Activated naive CD4-positive, alpha-beta T cell treated with anti-CD3 and anti-CD28 coated beads, Interleukin-2, amount 50 U/mL, for 72 hours (primary cell): ENCODE measurements at regions not wholly inside any gene's neighbourhood (a gene's known extent, or its start where the extent isn't known, plus 50 kb on each side); places are given as distances from the start of the nearest gene placed in this dataset.

Source experiments
- ATAC-seq, 2 donors: fragments of 150-1000 bp; cut with Tn5 transposase; 2 replicates each; pipeline ENCODE4 v1.10.0; 2021; ENCODE audit warnings: mild to moderate bottlenecking in 2 of 2, moderate library complexity in 2 of 2
- DNase-seq, 2 donors: peaks; one replicate each; pipeline ENCODE4 v3.0.0; 2021 to 2022; ENCODE audit warnings: low spot score in 2 of 2
- H3K27ac Mint-ChIP-seq, 2 donors: one replicate each; pipeline ENCODE4 v1.8.0; 2022; ENCODE audit warnings: mild to moderate bottlenecking in 2 of 2, mixed read lengths in 2 of 2
- H3K36me3 Mint-ChIP-seq, 2 donors: one replicate each; pipeline ENCODE4 v1.8.0; 2022; ENCODE audit warnings: mixed read lengths in 2 of 2
- H3K9me3 Mint-ChIP-seq, 2 donors: one replicate each; pipeline ENCODE4 v1.8.0; 2022; ENCODE audit warnings: mixed read lengths in 2 of 2

DNA sequence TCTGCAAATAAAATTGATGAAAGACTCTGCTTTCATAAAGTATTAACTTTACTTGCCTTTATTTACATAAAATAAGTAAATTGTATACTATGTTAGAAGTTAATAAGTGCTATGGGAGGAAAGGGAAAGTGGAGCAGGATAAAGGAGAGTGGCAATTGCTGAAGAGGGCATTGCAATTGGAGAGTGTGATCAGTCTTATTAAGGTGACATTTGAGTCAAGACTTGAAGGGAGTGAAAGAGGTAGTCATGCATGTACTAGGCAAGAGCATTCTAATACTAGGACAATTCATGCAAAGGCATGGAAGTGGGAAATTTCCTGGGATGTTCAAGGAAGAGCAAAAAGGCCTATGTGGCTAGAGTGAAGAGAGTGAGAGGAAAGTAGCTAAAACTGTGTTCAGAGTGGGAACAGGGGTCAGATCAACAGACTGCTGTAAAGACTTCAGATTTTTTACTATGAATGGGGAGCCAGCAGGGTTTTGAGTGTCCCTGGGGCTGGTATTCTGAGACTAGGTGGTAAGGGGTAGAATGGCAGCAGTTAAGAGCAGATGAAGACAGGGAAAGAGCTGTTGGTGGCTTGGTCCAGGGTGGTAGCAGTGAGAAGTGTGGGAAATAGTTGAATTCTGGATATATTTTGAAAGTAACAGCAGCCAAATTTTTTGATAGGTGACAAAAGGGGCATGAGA lies 182.3 kb upstream of the RIOK2 start:
- Mint-ChIP-seq H3K27ac (no peak overlapping the region), H3K36me3 (peaks cover 0 to 7% of the 10 kb centered on the region in 2 donors), H3K9me3 (peaks cover 0 to 3% of the 10 kb centered on the region in 2 donors)
- DNase-seq: no peak
- no peak for ATAC-seq

- DNase-seq (no peak), ATAC-seq (no peak)
- peaks cover 0 to under 1% of the 10 kb centered on the region in 2 donors for H3K9me3 Mint-ChIP-seq
- no peak overlapping the region for H3K27ac Mint-ChIP-seq
- H3K36me3 Mint-ChIP-seq: peaks cover 0 to 7% of the 10 kb centered on the region in 2 donors
Measured at GRCh38 chr5:97365918-97366317, 182.9 kb upstream of the RIOK2 start.

- ATAC-seq (no peak), DNase-seq (no peak)
- Mint-ChIP-seq H3K27ac (no peak overlapping the region), H3K36me3 (no peaks in the 10 kb centered on the region), H3K9me3 (peaks cover 8 to 10% of the 10 kb centered on the region in 2 donors)
Measured at GRCh38 chr5:97375959-97376358, 192.9 kb upstream of the RIOK2 start.

GRCh38 chr5:97377582-97377981 lies 194.5 kb upstream of the RIOK2 start:
- DNase-seq (no peak), ATAC-seq (no peak)
- no peaks in the 10 kb centered on the region for H3K36me3 Mint-ChIP-seq
- H3K27ac Mint-ChIP-seq: no peak overlapping the region
- peaks cover under 1 to 5% of the 10 kb centered on the region in 2 donors for H3K9me3 Mint-ChIP-seq

DNA sequence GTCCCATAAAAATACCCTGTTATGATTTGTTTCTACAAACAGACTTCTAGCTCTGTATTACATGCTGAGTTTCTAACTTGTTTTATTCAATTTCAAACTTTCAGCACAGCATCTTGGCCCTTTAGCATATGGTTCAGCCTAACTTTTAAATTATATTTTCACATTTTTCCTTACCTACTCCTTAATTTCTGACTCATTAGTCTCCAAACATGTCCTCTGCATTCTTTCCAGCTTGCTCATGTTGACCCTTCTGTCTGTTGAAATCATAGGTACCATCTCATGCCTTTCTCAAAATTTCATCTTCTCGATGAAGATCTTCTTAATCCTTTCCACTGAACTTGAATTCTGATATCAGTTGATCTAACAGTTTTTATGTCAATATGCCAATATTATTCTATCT lies 200.9 kb upstream of the RIOK2 start:
- H3K9me3 Mint-ChIP-seq: no peaks in the 10 kb centered on the region
- H3K27ac Mint-ChIP-seq: no peak overlapping the region
- no peak for ATAC-seq
- no peaks in the 10 kb centered on the region for H3K36me3 Mint-ChIP-seq
- DNase-seq: no peak

- no peaks in the 10 kb centered on the region for H3K36me3 Mint-ChIP-seq
- no peak overlapping the region for H3K27ac Mint-ChIP-seq
- no peaks in the 10 kb centered on the region for H3K9me3 Mint-ChIP-seq
- DNase-seq (no peak), ATAC-seq (no peak)
Measured at GRCh38 chr5:97388794-97389193, 205.7 kb upstream of the RIOK2 start.

DNA sequence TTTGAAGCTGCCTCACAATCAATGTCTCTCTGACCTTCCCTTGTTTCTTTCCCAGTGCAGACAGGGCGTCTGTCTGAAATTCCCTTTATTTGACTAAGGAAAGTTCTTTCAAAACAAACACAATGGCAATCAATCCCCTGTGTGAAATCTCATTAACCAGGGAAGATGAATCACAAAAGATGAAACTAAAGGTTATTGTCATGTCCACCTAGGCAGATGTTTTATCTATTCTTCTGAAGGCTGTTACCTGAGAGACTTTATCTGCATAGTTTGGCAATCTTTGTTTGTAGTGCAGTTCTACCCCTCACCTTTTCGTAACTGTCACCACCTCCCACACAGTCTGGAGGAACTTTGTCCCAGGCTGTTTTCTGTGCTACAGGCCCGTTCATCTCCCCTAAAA lies 217.5 kb upstream of the RIOK2 start:
- no peaks in the 10 kb centered on the region for H3K36me3 Mint-ChIP-seq
- ATAC-seq (no peak), DNase-seq (no peak)
- H3K27ac Mint-ChIP-seq: no peak overlapping the region
- no peaks in the 10 kb centered on the region for H3K9me3 Mint-ChIP-seq

DNA sequence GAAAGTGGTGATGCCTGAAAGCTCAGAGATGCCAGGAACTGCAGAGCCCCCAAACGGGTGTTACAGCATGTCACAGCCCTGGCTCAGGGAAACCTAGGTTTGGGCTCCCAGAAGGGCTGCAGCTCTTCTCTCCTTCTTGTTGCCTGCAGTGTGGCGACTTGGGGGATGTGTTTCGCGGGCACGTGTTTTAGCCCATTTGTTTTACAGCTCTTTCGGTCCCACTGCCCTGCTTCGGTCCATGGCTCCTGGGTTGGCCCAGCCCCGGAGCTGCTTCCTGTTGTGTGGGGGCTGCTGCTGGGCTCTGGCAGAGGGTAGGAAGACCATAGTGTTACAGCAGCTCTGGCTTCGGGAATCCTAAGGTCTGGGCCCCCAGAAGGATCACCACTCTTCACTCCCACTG lies 222.9 kb upstream of the RIOK2 start:
- H3K27ac Mint-ChIP-seq: no peak overlapping the region
- ATAC-seq: no peak
- H3K36me3 Mint-ChIP-seq: no peaks in the 10 kb centered on the region
- H3K9me3 Mint-ChIP-seq: no peaks in the 10 kb centered on the region
- DNase-seq: no peak

GRCh38 chr5:97406946-97407676 lies 224.1 kb upstream of the RIOK2 start:
- Mint-ChIP-seq H3K9me3 (no peaks in the 10 kb centered on the region), H3K27ac (no peak overlapping the region), H3K36me3 (no peaks in the 10 kb centered on the region)
- ATAC-seq (no peak), DNase-seq (no peak)

DNA sequence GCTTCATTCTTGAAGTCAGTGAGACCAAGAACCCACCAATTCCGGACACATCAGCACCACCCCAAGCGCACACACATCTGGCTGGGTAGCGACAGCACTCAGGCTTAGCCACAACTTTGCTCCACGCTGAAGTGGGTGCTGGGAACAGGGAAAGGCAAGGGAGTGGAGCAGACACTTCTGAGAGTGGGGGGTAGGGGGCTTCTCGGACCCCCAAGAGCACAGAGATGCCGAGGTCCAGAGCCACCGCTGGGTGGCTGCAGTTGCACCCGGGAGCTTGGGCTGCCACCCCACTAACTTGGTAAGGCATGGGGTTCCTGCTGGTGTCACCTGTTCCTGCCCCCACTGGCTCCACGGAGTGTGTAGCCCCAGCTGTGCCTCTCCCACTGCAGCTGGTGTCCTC lies 225.3 kb upstream of the RIOK2 start:
- H3K9me3 Mint-ChIP-seq: no peaks in the 10 kb centered on the region
- DNase-seq (no peak), ATAC-seq (no peak)
- H3K27ac Mint-ChIP-seq: no peak overlapping the region
- no peaks in the 10 kb centered on the region for H3K36me3 Mint-ChIP-seq

DNA sequence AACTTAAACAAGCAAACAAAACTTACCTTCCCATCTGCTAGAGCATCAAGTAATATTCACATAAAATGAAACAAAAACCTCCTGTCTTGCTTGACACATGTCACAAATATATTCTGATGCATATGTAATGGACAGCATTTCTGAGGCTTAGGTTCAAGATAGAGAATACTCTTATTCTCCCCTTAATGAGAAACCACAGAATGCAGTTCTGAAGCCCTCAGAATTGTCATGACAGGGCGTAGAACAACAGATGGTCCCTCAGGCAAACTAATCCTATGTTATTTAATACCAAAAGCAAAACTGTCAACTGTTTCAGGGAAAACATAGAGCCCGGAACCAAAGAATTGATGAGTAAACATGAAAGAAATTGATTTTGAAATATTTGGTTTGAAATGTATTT lies 229.9 kb upstream of the RIOK2 start:
- Mint-ChIP-seq H3K36me3 (no peaks in the 10 kb centered on the region), H3K27ac (no peak overlapping the region), H3K9me3 (no peaks in the 10 kb centered on the region)
- no peak for DNase-seq
- no peak for ATAC-seq

GRCh38 chr5:97417986-97418385 lies 234.9 kb upstream of the RIOK2 start:
- Mint-ChIP-seq H3K27ac (no peak overlapping the region), H3K9me3 (no peaks in the 10 kb centered on the region), H3K36me3 (no peaks in the 10 kb centered on the region)
- DNase-seq (no peak), ATAC-seq (no peak)

DNA sequence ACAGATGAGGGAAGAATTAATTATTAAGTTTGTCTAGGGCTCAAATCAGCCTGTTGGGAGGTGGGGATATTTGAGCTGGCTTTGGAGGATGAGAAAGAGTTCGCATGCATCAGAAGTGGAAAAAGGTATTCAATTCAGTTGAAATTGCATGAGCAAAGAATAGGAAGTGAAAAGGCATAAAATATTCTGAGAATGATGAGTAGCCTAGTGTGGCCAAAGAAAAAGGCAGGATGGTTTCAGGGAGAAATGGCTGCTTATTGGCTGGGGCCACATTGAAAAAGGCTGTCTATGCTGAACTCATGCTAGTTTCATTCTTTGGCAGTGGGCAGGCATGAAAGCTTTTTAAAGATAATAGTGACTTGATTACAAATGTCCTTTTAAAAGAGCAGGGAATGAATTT lies 235.4 kb upstream of the RIOK2 start:
- ATAC-seq (no peak), DNase-seq (no peak)
- Mint-ChIP-seq H3K27ac (no peak overlapping the region), H3K36me3 (no peaks in the 10 kb centered on the region), H3K9me3 (no peaks in the 10 kb centered on the region)

DNA sequence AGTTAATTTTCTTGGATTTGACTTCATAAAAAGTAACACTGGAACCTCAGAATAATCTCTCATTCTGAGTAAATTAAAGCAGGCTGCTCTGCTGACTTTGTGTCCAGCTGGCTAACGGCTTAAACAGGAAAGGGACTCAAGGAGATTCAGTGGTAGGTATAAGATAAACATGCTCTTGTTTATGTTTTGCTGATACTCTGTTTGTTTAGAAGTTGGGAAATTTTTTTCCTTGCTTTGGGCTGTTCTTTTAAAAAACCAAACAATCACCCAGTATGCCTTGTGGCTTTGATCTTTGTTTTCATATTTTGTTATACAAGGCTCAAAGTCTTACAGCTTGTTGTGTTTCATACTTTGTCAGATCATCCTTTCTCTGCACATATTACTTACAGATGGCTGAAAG lies 237.6 kb upstream of the RIOK2 start:
- ATAC-seq (no peak), DNase-seq (no peak)
- no peak overlapping the region for H3K27ac Mint-ChIP-seq
- no peaks in the 10 kb centered on the region for H3K9me3 Mint-ChIP-seq
- H3K36me3 Mint-ChIP-seq: no peaks in the 10 kb centered on the region

DNA sequence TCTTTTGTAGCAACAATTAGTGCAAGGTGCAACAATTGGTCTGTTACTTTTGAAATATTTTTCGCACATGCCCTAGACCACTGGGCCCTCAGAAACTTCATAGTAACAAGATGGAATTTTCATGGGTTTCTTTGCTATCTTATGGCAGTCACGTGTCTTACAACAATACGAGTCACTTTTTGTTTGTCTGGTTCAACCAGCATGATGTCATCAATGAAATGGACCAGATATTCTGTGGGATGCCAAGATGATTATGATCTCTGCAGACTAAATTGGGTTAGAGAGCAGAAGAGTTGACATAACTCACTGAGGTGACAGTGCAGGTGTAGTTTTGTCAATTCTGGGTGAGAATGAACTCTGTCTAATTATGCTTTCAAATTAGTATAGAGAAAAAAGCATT lies 239.6 kb upstream of the RIOK2 start:
- DNase-seq (no peak), ATAC-seq (no peak)
- no peak overlapping the region for H3K27ac Mint-ChIP-seq
- no peaks in the 10 kb centered on the region for H3K36me3 Mint-ChIP-seq
- H3K9me3 Mint-ChIP-seq: no peaks in the 10 kb centered on the region

- Mint-ChIP-seq H3K9me3 (no peaks in the 10 kb centered on the region), H3K36me3 (no peaks in the 10 kb centered on the region), H3K27ac (no peak overlapping the region)
- ATAC-seq (no peak), DNase-seq (no peak)
Measured at GRCh38 chr5:97425511-97425910, 242.5 kb upstream of the RIOK2 start.

- ATAC-seq (no peak), DNase-seq (no peak)
- Mint-ChIP-seq H3K9me3 (no peaks in the 10 kb centered on the region), H3K27ac (no peak overlapping the region), H3K36me3 (no peaks in the 10 kb centered on the region)
Measured at GRCh38 chr5:97427235-97427634, 244.2 kb upstream of the RIOK2 start.

DNA sequence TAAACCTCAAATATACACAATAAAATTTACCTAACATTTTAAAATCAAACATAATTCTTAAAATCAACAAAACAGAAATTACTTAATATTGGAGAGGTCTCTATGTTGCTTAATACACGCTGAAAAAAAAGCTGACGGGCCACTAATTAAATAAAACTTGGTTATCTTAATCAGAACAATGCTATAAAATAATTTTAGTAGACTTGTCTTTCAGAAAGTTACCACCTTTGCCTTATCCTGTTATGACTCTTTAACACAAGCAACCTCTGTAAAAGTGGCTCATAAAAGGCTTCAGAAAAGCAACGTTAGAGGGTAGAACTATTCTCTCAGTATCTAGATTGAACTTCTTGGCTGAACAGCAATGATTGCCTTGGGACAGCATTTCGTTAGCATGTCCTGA lies 251.0 kb upstream of the RIOK2 start:
- H3K27ac Mint-ChIP-seq: no peak overlapping the region
- no peak for DNase-seq
- H3K36me3 Mint-ChIP-seq: no peaks in the 10 kb centered on the region

More for the DNA sequence above, 251.0 kb upstream of the RIOK2 start:
- ATAC-seq: no peak
- no peaks in the 10 kb centered on the region for H3K9me3 Mint-ChIP-seq
